GM19035 (cell line): ENCODE measurements at regions not wholly inside any gene's neighbourhood (a gene's known extent, or its start where the extent isn't known, plus 50 kb on each side); places are given as distances from the start of the nearest gene placed in this dataset.
"Not testable (repeated sequence)": the region's sequence is repeated elsewhere in the genome, so short reads cannot be mapped to it uniquely, and the experiment has no call there.

Experiments
- ATAC-seq: cut with Tn5 transposase; IDR thresholded peaks from one replicate; pipeline ENCODE4 v1.9.1; 2021; ENCODE audit not compliant: unreplicated experiment

DNA sequence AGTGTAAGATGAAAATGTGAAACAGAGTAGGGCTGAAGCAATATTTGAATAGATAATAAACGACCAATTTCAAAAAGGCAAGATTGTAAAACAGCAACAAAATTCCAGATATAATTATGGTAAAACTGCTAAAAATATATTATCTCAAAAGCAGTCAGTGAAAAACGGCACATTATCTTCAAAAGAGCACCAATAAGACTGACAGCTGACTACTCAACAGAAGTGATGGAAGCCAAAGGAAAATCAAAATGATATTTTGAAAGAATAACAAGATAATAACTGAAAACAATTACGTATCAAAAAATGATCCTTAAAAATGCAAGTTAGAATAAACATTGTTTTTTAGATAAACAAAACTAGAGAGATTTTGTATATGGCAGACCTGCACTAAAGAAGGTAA is 920.6 kb upstream of the FAM98A start:
- no peak for ATAC-seq

GRCh38 chr2:34498561-34498960 is 899.5 kb upstream of the FAM98A start:
- ATAC-seq = no peak

DNA sequence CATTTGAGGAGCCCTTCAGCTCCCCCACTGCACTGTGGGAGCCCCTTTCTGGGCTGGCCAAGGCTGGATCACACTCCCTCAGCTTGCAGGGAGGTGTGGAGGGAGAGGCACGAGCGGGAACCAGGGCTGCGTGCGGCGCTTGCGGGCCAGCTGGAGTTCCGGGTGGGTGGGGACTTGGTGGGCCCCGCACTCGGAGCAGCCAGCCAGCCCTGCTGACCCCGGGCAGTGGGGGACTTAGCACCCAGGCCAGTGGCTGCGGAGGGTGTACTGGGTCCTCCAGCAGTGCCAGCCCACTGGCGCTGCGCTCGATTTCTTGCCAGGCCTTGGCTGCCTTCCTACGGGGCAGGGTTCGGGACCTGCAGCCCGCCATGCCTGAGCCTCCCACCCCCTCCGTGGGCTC is 895.1 kb upstream of the FAM98A start:
- not testable (repeated sequence) for ATAC-seq

DNA sequence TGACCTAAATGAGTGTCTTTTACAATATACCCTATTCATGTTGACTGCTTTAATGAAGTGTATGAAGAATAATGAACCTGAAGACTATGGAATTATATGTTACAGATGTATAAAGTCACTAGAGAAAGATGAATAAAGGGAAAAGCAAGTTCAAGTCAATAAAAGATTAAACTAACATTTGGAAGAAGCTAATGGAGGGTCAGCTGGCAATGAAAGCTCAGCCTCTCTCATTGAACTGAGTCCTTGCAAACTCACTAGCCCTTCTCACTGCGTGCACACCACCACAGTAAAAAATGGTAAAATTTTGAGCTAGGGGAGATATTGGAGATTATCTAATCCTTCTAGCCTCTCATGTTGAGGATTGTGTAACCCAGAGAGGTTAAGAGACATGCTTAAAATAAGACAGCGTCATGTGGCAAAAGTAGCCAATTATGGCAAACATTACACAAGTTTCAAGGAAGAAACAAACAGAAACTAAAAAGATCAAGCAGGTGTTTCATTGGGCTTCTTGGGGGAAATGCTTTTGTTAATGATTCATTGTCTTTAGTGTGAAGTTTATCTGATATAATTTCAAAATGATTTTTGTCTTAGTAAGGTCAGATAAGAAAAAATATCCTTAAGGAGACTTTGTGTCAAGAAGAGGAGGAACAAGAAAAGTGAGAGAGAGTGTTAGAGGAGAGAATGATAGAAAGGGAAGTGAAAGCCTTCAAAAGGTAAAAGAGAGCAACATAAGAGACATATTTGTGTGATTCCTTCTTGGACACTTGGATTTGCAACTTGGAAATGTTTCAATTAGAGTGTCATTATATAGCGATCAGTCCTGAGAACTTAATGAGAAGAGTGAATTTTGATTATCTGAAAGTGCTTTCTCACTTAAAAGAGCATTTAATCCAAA is 893.7 kb upstream of the FAM98A start:
- ATAC-seq = no peak

- no peak for ATAC-seq
Measured at GRCh38 chr2:34486965-34487364, 887.9 kb upstream of the FAM98A start.

GRCh38 chr2:34481542-34481941 is 882.4 kb upstream of the FAM98A start:
- no peak for ATAC-seq

- ATAC-seq = no peak
Measured at GRCh38 chr2:34480366-34480765, 881.3 kb upstream of the FAM98A start.

- no peak for ATAC-seq
Measured at GRCh38 chr2:34475156-34475555, 876.1 kb upstream of the FAM98A start.

DNA sequence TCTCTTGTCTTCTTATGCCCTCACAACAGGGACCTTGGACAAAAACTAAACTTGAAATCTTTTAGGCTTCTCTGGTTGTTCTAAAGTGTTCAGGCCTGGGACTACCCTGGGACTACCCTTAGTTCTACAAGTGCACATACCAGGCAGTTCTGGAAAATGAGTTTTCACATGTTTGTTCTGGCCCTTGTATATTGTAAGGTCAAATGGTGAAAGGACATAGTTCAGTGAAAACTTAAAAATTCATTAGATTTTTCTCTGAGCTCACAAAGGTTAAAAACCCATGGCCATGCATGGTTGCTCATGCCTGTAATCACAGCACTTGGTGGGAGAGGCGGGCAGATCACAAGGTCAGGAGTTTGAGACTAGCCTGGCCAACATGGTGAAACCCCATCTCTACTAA is 875.5 kb upstream of the FAM98A start:
- ATAC-seq = no peak

DNA sequence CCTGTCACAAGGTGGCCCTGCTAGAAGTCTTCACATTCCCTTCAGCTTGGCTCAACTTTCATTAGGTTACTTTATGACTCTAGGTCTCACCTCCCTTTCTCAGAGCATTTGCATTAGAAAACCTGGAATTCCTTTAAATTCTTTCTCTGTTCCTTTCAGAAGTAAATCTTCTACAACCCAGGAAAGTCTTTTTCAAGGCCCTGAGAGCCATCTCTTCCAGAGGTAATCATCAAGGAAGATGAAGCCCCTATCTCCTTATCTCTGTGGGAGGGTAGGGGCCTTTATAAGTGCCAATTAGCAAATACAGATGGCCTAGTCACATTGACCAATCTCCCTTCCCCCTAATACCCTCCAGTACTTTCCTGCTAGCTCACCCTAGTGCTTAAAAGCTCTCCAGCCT is 848.0 kb upstream of the FAM98A start:
- ATAC-seq = no peak

DNA sequence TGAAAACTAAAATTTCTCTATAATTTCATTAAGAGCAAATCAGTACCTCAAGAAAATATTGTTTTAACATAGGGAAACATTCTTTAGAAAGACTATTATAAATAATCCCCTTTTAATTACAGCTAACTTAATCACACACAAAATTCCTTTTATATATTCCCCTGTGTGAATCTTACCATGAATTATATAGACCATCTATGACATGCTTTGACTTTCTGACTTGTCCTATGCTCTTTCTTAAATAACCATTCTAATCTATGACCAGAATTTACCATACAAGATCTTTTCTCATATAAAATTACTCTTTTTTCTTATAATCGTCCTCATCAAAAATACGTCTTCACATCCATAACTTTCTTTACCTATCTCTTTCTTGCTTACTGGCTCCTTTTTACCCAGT is 824.2 kb upstream of the FAM98A start:
- no peak for ATAC-seq

DNA sequence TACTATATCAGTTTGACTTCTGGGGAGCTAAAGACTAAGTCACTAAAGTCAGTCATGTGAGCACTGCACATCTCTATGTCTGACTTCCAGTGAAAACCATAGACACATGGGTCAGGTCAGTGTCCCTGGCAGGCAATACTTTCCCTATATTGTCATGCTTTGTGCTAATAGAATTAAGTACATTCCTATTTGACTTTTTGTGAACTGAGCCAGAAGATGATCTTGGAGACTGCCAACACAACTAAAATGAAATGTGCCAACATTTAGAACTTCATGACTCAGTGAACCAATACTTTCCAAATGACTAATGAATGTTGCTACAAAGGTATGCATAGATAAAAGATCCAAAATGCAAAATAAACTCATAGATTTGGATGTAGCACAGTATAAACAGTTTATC is 820.8 kb upstream of the FAM98A start:
- no peak for ATAC-seq

GRCh38 chr2:34416856-34417255 is 817.8 kb upstream of the FAM98A start:
- no peak for ATAC-seq

DNA sequence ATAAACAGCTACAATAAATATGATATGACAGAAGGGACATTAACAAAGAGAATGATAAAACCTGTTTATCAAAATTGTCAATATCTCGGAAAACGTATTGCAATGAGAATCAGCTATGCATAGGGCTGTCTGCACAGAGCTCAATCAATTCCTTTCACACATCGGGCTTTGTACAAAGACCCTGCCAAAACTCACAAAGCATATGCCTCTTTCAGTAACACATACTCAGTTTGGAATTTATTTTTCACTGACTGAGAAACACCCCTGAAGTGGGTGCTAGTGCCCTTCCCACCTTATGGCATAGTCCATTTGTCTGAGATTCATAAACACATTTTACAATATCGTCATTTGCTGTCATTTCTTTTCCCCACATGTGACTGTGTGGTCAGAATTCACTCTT is 815.8 kb upstream of the FAM98A start:
- ATAC-seq = no peak

DNA sequence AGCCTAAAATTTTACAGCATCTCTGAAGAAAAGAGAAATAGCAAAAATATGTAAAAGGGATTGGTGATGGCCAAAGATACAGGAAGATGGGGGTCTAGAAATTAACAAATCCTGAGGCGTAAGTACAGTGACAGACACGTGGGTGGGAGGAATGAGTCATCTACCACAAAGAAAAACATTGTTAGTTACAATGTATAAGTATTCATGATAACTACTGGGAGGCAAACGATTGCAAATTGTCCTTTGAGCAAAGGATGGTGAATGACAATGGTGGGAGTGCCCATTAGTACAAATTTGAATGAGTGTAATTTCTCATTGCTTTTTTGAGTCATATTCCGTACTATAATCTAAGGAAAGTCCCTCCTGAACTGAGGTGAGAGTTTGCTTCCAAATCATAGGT is 809.0 kb upstream of the FAM98A start:
- ATAC-seq = no peak

GRCh38 chr2:34403512-34403911 is 804.4 kb upstream of the FAM98A start:
- no peak for ATAC-seq

- no peak for ATAC-seq
Measured at GRCh38 chr2:34402376-34402775, 803.3 kb upstream of the FAM98A start.

DNA sequence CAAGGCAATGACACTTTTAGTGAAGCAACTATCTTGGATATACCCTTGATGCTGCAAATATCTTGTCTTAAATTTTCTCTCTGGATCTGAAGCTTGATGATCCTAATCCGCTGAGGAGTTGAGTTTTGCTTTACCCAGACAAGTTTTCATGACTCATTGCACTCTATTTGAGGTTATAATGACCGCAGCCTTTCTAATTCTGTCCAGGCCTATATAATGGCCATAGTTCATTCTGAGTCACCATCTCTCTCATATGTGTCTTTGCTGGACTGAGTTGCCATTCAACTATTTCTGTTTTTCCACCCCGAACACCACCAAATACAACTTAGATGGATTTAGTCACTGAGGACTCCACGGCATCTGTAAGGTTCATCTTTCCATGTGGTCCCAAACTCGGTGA is 802.1 kb upstream of the FAM98A start:
- no peak for ATAC-seq

- ATAC-seq = no peak
Measured at GRCh38 chr2:34388446-34388845, 789.3 kb upstream of the FAM98A start.

DNA sequence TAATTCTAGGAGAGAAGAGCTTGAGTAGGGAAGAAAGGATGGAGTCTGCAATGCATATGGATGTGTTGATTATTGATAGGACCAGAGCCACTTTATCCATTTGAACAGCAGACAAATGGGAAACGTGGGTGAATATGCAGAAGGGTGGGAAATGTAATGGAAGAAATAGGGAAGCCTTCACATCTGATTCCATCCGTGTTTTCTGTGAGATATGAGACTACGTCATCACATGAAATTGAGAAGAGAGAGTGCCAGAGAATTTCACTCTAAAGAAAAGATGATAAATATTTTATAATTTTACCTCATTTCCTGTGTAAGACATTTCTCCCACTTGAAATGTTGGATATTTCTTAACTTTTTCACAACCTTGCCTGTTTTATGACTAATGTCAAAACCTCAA is 788.4 kb upstream of the FAM98A start:
- ATAC-seq = no peak

DNA sequence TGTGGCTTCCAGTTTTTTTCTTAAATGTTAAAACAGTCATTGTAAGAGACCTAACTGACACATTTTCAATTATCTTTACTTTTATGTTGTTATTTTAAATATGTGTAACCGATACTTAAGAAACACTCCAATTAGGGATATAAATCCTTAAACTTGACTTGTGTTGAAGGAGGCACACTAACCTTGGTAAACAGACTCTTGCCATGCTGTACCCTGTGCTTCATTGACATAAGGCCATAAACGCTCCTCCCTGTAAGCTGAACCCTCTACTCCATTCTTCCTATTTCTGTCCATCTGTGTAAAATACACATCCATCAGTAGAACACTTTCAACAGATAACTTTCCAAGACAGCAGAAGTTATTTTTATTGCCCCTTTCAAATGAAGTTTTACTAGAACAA is 780.5 kb upstream of the FAM98A start:
- no peak for ATAC-seq

GRCh38 chr2:34373586-34374233 is 774.6 kb upstream of the FAM98A start:
- no peak for ATAC-seq

DNA sequence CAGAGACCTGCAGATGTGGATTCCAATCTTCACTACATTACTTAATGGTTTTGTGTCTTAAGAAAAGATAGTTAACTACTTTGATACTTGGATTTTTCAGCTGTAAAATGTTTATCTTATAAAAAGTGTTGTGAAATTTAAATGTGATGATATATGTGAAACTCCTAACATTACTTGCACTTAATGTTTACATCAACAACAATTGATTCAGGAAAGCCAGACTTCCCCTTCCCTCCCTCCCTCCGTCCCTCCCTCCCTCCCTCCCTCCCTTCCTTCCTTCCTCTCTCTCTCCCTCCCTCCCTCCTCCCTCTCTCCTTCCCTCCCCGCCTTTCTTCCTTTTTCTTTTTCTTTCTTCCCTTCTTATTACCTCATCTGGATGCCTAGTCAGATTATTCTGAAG is 773.9 kb upstream of the FAM98A start:
- no peak for ATAC-seq
